COLO829 (cell line): ENCODE measurements at regions not wholly inside any gene's neighbourhood (a gene's known extent, or its start where the extent isn't known, plus 50 kb on each side); places are given as distances from the start of the nearest gene placed in this dataset.
"Not testable (repeated sequence)": the region's sequence is repeated elsewhere in the genome, so short reads cannot be mapped to it uniquely, and the experiment has no call there.

Experiments
- DNase-seq: peaks from one replicate; pipeline ENCODE4 v3.0.0; 2012; ENCODE audit warnings: low spot score

DNA sequence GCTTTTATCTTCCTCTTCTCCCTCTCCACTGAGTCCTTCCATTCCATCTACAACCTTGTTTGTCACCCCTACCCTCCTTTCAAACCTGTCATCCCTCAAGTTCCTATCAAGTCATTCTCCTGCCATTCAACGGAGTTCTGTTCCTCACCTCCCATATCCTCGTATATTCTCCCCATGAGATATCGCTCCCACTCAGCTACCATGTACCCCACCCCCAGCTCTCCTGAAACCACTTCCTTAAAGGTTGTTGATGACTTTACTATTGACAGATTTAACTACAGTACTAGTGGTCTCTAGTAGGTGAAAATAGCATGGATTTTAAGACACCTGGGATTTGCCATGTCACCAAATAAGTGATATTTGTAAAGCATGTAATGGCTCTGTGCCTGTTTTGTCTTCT is 107.4 kb upstream of the BARHL2 start:
- no peak for DNase-seq

DNA sequence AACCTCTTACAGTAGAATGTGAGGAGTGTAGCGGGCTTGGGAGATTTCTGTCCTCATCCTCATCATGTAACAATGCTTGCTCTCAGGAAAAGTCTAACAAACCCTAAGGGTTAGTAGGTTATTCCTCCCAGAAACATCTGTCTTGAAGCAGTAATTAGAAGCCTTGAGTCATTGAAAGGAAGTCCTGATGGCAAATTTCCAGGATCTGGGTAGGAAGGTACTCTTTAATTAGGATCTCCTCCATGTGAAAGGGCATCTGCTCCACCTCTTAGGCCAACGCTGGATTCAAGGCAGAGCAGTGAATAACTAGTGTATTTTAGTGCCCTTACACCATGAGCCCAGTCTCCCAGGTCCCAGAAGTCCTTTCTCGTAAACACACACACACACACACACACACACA is 106.6 kb upstream of the BARHL2 start:
- DNase-seq: no peak

- peak; percentile 10 for DNase-seq
Measured at GRCh38 chr1:90821788-90822359, 104.8 kb upstream of the BARHL2 start.

- peak; percentile 59 for DNase-seq
Measured at GRCh38 chr1:90821152-90821787, 104.2 kb upstream of the BARHL2 start.

- DNase-seq: no peak
Measured at GRCh38 chr1:90820745-90821144, 103.6 kb upstream of the BARHL2 start.

DNA sequence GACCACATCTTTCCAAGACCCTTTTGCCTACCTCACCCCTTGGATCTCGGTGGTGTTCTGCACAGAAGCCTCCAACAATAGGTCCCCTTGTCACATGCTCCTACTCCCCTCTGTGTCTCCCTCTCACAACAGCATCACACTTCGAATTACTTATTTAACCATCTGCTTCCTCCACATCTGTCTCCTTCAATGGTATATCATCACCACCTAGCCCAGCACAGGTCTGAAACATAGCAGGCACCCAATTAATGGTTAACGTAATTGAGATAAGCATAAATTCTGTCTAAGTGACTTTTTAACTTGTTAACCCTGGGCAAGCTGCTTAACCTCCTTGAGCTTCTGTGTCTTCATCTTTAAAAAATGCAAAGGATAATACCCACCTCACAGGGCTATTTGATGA is 100.3 kb upstream of the BARHL2 start:
- no peak for DNase-seq

GRCh38 chr1:90812237-90812636 is 95.1 kb upstream of the BARHL2 start:
- DNase-seq: not testable (repeated sequence)

DNA sequence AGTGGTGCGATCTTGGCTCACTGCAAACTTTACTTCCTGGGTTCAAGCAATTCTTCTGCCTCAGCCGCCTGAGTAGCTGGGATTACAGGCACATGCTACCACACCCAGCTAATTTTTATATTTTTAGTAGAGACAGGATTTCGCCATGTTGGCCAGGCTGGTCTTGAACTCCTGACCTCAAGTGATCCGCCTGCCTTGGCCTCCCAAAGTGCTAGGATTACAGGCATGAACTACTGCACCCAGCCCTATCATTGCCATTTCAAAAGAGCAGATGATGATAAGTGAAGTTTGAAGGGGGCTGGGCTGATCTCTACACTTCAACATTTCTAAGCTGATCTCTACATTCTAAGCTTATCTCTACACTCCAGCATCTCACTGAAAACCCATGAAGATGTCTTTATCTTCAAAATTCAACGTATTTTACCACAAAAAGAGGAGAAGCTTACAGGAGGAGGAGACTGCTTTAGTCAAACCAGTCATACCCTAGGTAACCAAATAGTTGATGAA is 94.4 kb upstream of the BARHL2 start:
- not testable (repeated sequence) for DNase-seq

GRCh38 chr1:90810681-90811080 is 93.6 kb upstream of the BARHL2 start:
- DNase-seq: no peak

- DNase-seq: no peak
Measured at GRCh38 chr1:90809996-90810395, 92.9 kb upstream of the BARHL2 start.

DNA sequence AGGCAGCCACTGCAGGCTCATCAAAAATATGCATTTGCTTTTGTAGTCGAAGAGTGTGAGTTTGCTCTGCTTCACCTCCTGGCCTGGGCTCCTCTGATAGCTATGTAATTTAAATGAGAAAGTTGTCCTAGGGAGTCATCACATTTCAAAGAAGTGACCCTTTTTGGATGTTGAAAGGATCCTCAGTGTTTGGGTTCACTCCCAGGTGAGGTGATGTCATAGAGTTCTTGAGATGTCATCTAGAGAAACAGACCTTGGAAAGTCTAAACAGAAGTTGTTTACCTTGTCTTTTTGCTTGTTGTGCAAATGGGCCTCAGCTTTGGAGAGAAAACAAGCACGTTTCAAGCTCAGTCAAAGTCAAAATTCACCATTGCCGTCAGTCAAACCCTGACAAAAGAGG is 92.0 kb upstream of the BARHL2 start:
- DNase-seq: no peak

- DNase-seq: no peak
Measured at GRCh38 chr1:90807329-90807728, 90.2 kb upstream of the BARHL2 start.

GRCh38 chr1:90802622-90803021 is 85.5 kb upstream of the BARHL2 start:
- DNase-seq: no peak

- no peak for DNase-seq
Measured at GRCh38 chr1:90800012-90800717, 83.1 kb upstream of the BARHL2 start.

GRCh38 chr1:90799326-90799725 is 82.2 kb upstream of the BARHL2 start:
- DNase-seq: no peak

DNA sequence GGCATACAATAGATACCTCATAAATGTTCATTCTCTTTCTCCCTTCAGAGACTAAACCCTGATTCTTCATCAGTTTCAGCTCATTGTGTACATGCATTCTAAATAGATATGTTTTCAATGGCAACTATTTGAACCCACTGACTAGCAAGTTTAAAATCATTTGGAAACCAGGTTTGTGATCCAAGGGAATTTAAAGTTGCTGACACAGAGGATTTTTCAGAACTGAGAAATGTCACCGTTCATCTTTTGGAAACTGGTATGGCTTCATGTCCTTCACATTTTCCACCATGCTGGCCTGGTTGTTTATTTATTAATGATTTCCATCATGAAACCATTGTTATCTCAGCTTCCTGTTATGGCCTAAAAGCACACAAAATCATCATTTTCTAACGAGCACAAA is 81.8 kb upstream of the BARHL2 start:
- DNase-seq: no peak

DNA sequence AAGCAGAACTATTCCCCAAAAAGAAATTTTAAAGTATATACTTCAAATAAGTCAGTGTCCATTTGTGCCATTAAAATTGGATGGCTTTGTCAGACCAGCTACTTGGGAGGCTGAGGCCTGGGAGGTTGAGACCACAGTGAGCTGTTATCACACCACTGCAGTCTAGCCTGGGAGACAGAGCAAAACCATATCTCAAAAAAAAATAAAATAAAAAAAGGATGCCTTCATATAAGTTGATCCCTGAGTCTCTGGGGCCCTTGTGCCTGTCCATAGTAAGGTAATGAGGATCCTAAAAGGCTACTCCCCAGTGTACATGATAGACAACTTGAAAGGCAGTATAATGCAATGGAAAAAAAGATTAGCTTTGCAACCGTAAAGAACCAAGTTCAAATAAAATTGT is 81.2 kb upstream of the BARHL2 start:
- no peak for DNase-seq

DNA sequence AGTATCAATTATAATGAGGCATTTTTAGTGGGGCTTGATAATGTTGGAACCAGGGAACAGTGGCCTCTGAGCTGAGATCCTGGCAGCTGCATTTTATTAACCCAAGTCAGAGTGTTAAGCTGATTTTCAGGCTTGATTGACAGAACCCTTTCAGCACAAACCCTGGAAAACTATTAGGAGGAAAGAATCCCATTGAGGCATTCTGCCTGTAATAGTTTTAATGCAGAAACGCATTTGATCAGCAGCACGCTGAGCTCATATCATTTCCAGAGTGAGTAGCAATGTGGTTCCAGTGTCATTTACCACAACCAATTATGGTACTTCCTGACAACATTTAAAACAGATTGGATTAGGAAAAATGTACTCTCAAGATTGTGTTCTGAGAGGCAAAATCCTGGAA is 78.3 kb upstream of the BARHL2 start:
- DNase-seq: no peak

GRCh38 chr1:90786709-90787108 is 69.6 kb upstream of the BARHL2 start:
- DNase-seq: no peak

DNA sequence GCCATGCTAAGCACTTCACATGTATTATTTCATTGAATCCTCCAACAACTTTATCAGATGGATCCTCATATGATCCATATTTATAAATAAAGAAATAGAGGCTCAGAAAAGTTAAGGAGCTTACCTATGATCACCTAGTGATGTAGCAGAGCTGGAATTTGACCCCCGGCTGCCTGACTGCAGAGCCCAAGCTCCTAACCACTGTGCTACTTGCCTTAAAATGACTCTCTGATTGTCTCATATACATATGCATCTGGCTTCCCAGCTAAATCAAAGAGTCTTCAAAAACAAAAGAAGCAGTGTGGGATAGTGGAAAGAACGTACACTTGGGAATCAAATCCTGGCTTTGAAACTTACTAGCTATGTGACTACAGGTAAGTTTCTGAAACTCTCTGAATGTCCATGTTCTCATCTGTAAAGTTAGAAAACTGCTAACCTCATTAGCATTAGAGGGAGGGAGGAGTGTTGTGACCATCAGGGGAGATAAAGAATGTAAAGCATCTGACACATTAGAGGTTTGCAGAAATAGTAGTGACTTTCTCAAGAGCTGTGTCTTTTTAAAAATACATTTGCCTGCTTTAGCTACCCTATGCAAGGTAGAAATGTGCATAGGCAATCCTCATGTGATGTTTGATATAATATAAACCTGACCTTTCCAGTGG is 67.2 kb upstream of the BARHL2 start:
- DNase-seq: no peak

GRCh38 chr1:90783181-90783580 is 66.1 kb upstream of the BARHL2 start:
- DNase-seq: no peak

DNA sequence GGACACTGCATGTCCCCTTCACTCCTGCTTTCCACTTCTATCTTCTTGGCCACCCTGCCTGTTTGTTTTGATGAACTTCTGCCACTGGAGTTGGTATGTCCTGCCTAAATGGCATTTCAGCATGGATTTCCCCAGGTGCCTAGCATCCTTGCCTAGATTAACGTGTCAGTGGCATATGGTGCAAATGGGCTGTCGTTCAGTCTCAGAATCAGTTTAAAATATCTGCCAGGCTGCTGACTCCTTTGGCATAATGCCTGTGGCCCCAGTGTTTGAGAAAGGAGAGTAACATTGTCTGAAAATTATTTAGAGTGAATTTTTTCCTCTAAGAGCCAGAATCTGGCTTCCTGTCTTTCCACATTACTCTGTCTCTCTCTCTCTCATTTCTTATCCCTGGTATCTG is 64.9 kb upstream of the BARHL2 start:
- no peak for DNase-seq

GRCh38 chr1:90781534-90781933 is 64.4 kb upstream of the BARHL2 start:
- no peak for DNase-seq
